OCI-LY1 (cell line): ENCODE measurements at regions not wholly inside any gene's neighbourhood (a gene's known extent, or its start where the extent isn't known, plus 50 kb on each side); places are given as distances from the start of the nearest gene placed in this dataset.

Source experiments
- EZH2 ChIP-seq: fragments of 200-600 bp; sonication (generic), shearing (Covaris generic); IDR thresholded peaks from 2 replicates; pipeline ENCODE4 v1.8.0; 2017; ENCODE audit warnings: borderline replicate concordance, mixed run types, mild to moderate bottlenecking, antibody characterized with exemption, low read length, moderate library complexity, mixed read lengths
- TF ChIP-seq, protein P1 (sequence below): fragments of 200-600 bp; sonication (generic), shearing (Covaris generic); IDR thresholded peaks from 2 replicates; pipeline ENCODE4 v1.5.1; 2017; ENCODE audit warnings: mild to moderate bottlenecking, antibody characterized with exemption, low read length, moderate library complexity, mixed read lengths

DNA sequence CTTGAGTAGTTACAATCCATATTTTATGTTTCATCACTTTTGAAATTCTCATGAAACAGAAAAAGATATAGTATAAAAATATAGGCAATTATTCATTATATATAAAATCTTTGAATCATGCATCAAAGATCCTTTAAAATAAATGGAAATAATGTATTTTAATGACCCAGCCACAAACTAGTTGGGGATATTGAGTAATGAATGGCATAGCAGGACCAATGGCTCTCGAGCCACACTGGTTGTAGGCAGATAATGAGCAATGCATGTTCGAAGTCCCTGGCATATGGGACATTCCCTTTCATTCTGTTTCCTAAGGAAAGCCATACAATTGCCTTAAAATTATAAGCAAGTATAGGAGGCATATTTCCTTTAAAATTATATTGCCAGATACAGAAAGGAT is 107.4 kb upstream of the IL12A start:
- TF ChIP-seq, protein P1, sequence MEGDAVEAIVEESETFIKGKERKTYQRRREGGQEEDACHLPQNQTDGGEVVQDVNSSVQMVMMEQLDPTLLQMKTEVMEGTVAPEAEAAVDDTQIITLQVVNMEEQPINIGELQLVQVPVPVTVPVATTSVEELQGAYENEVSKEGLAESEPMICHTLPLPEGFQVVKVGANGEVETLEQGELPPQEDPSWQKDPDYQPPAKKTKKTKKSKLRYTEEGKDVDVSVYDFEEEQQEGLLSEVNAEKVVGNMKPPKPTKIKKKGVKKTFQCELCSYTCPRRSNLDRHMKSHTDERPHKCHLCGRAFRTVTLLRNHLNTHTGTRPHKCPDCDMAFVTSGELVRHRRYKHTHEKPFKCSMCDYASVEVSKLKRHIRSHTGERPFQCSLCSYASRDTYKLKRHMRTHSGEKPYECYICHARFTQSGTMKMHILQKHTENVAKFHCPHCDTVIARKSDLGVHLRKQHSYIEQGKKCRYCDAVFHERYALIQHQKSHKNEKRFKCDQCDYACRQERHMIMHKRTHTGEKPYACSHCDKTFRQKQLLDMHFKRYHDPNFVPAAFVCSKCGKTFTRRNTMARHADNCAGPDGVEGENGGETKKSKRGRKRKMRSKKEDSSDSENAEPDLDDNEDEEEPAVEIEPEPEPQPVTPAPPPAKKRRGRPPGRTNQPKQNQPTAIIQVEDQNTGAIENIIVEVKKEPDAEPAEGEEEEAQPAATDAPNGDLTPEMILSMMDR: no peak
- TF ChIP-seq EZH2: no peak
